Kidney epithelial cell (primary cell): ENCODE measurements at regions not wholly inside any gene's neighbourhood (a gene's known extent, or its start where the extent isn't known, plus 50 kb on each side); places are given as distances from the start of the nearest gene placed in this dataset.
A peak's percentile ranks its signal among the peaks of the same experiment; 100 is the strongest.

ENCODE experiments used
- DNase-seq: peaks from one replicate; pipeline ENCODE4 v3.0.0-alpha.2; 2010; ENCODE audit warnings: low read depth
- H3K27me3 ChIP-seq: 2 replicates; pipeline ENCODE4 v1.6.0; 2011; ENCODE audit warnings: low read length; ENCODE audit not compliant: control insufficient read depth, insufficient read depth
- H3K36me3 ChIP-seq: 2 replicates; pipeline ENCODE4 v1.5.1; 2011; ENCODE audit warnings: low read length; ENCODE audit not compliant: control insufficient read depth, insufficient read depth
- H3K4me3 ChIP-seq: 2 replicates; pipeline ENCODE4 v1.5.1; 2011; ENCODE audit warnings: low read depth, mild to moderate bottlenecking, control low read depth, low read length
- CTCF ChIP-seq: IDR thresholded peaks from 2 replicates; pipeline ENCODE4 v1.5.1; 2011; ENCODE audit warnings: mild to moderate bottlenecking, moderate library complexity, low read length, control low read depth, inconsistent platforms; ENCODE audit not compliant: insufficient read depth, poor library complexity, severe bottlenecking

- TF ChIP-seq CTCF = no peak
- Histone ChIP-seq H3K4me3 (no peak overlapping the region), H3K36me3 (no peaks in the 10 kb centered on the region), H3K27me3 (no peaks in the 10 kb centered on the region)
- DNase-seq = peak; percentile 52
Measured at GRCh38 chr13:36530050-36530789, 97.9 kb downstream of the CCNA1 start.

- DNase-seq = no peak
- Histone ChIP-seq H3K36me3 (no peaks in the 10 kb centered on the region), H3K4me3 (no peak overlapping the region), H3K27me3 (no peaks in the 10 kb centered on the region)
- no peak for TF ChIP-seq CTCF
Measured at GRCh38 chr13:36530861-36531590, 98.7 kb downstream of the CCNA1 start.

- no peaks in the 10 kb centered on the region for H3K36me3 ChIP-seq
- TF ChIP-seq CTCF = no peak
- no peak overlapping the region for H3K4me3 ChIP-seq
- no peak for DNase-seq
- no peaks in the 10 kb centered on the region for H3K27me3 ChIP-seq
Measured at GRCh38 chr13:36531746-36532486, 99.6 kb downstream of the CCNA1 start.

GRCh38 chr13:36533806-36534205 is 101.5 kb downstream of the CCNA1 start:
- TF ChIP-seq CTCF = no peak
- H3K4me3 ChIP-seq = no peak overlapping the region
- H3K36me3 ChIP-seq = no peaks in the 10 kb centered on the region
- H3K27me3 ChIP-seq = no peaks in the 10 kb centered on the region
- DNase-seq = no peak

- H3K27me3 ChIP-seq = no peaks in the 10 kb centered on the region
- DNase-seq = no peak
- H3K36me3 ChIP-seq = no peaks in the 10 kb centered on the region
- no peak overlapping the region for H3K4me3 ChIP-seq
- no peak for TF ChIP-seq CTCF
Measured at GRCh38 chr13:36536546-36536945, 104.3 kb downstream of the CCNA1 start.
